ENCODE measurements at regions not wholly inside any gene's neighbourhood (a gene's known extent, or its start where the extent isn't known, plus 50 kb on each side); places are given as distances from the start of the nearest gene placed in this dataset.

DNA sequence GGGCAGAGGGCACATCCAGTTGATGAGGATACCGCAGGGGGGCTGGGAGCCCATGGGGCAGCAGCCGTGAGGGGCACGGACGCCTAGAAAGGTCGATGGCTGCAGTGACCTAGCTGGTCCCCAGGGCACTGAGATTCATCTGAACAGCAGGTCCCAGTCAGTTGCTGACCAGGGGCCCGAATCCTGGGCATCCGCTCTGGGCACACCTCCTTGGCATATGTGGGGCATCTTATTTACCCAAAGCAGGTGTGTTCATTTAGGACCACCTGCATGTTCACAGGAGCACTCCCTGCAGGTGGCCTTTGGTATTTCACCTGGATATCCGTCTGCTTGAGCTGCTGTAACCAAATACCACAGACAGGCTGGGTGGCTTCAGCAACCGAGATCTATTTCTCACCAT, 72.0 kb upstream of the ODC1 start:
- no peak for DNase-seq (ENCODE audit: low read depth)
- peak; percentile 24 for TF ChIP-seq CTCF (conservative IDR thresholded peaks at IDR 0.05; ENCODE audit: low read depth, low read length)
- H3K4me3 ChIP-seq (ENCODE audit: low read depth, low read length) = no peak overlapping the region

- DNase-seq (ENCODE audit: low read depth) = no peak
- no peak overlapping the region for H3K4me3 ChIP-seq (ENCODE audit: low read depth, low read length)
- TF ChIP-seq CTCF (conservative IDR thresholded peaks at IDR 0.05; ENCODE audit: low read depth, low read length) = no peak
Observed at GRCh38 chr2:10519394-10519740, 71.2 kb upstream of the ODC1 start.

- no peak overlapping the region for H3K4me3 ChIP-seq (ENCODE audit: low read depth, low read length)
- no peak for DNase-seq (ENCODE audit: low read depth)
- no peak for TF ChIP-seq CTCF (conservative IDR thresholded peaks at IDR 0.05; ENCODE audit: low read depth, low read length)
Observed at GRCh38 chr2:10518470-10519393, 70.6 kb upstream of the ODC1 start.

- no peak overlapping the region for H3K4me3 ChIP-seq (ENCODE audit: low read depth, low read length)
- no peak for TF ChIP-seq CTCF (conservative IDR thresholded peaks at IDR 0.05; ENCODE audit: low read depth, low read length)
- no peak for DNase-seq (ENCODE audit: low read depth)
Observed at GRCh38 chr2:10517351-10518043, 69.4 kb upstream of the ODC1 start.

- no peak for DNase-seq (ENCODE audit: low read depth)
- H3K4me3 ChIP-seq (ENCODE audit: low read depth, low read length) = no peak overlapping the region
- no peak for TF ChIP-seq CTCF (conservative IDR thresholded peaks at IDR 0.05; ENCODE audit: low read depth, low read length)
Observed at GRCh38 chr2:10515887-10516286, 67.8 kb upstream of the ODC1 start.

DNA sequence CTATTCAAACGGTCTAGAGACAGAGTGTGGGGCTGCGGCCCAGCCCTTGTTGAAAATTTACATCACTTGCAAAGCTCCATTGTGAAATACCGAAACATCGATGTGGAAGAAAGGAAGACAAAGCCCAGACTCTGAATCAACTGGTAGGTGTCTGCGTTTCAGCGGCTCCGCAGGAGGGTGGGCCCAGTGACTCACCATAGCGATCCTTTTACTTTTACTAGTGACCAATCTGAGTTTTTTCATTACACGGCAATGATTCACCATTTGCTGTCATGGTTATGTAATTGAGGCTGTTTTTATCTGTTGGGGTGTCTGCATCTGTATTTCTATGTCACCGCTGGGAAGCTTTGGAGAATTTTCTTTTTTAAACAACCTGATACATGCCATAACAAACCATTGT, 66.6 kb upstream of the ODC1 start:
- no peak overlapping the region for H3K4me3 ChIP-seq (ENCODE audit: low read depth, low read length)
- DNase-seq (ENCODE audit: low read depth) = peak; percentile 95
- TF ChIP-seq CTCF (conservative IDR thresholded peaks at IDR 0.05; ENCODE audit: low read depth, low read length) = no peak

All from choroid plexus epithelial cell (primary cell).